ENCODE measurements at regions not wholly inside any gene's neighbourhood (a gene's known extent, or its start where the extent isn't known, plus 50 kb on each side); places are given as distances from the start of the nearest gene placed in this dataset.

DNA sequence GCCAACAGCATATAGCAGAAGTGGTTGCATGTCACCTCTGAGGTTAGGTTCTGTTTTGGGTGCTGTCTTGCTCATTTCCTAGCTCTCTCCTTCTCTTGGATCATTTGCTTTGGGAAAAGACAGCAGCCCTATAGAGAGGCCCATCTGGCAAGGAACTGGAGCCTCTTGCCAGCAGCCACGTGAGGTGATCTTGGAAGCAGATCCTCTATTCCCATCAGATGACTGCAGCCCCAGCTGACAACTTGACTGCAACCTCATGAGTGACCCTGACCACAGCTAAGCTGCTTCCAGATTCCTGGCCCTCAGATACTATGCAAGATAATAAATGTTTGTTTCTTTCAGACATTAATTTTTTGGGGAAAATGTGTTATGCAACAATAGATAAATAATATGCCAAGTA lies 213.3 kb upstream of the HS3ST4 start:
- Histone ChIP-seq H3K27me3 (no peaks in the 10 kb centered on the region), H3K4me3 (no peak overlapping the region), H3K4me1 (no peaks in the 10 kb centered on the region), H3K9me3 (no peaks in the 10 kb centered on the region), H3K36me3 (no peaks in the 10 kb centered on the region), H3K27ac (replicated peaks in 1 of 4) (no peak overlapping the region)
- no peak for DNase-seq (ENCODE audit: extremely low spot score)
- intact Hi-C loops (cut with DNase I) = no loop called here
- no peak for TF ChIP-seq EP300 (IDR thresholded peaks at IDR 0.05)
- no peak for TF ChIP-seq POLR2A (IDR thresholded peaks at IDR 0.05; ENCODE audit: low read depth)
- WGBS = 33% methylated on average over 1 of the region's 1 CpG

DNA sequence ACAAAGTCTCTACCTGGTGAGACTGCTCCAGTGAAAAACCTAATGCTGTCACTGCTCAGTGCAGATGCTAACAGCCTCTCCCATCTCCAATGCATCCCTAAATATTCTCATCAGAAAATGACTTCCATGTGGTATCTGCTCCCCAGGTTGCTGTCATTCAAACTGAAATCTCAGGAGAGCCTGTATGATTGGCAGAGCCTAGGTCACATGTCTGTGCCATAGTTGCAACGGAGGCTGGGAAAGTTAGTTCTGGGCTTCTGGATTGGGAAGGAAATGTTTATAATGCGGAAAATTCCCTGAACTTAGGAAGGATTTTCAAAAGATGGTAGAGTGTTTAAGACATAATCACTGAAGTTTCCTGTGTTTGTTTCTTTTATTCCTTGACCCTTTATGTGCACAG lies 206.4 kb upstream of the ZKSCAN2 start:
- no peak overlapping the region for H3K27ac ChIP-seq (replicated peaks in 1 of 4)
- H3K9me3 ChIP-seq = no peaks in the 10 kb centered on the region
- H3K4me3 ChIP-seq = no peak overlapping the region
- WGBS = 73% methylated on average over 2 of the region's 2 CpGs
- no peaks in the 10 kb centered on the region for H3K27me3 ChIP-seq
- DNase-seq (ENCODE audit: extremely low spot score) = no peak
- intact Hi-C loops (cut with DNase I) = no loop called here
- TF ChIP-seq, protein P1, sequence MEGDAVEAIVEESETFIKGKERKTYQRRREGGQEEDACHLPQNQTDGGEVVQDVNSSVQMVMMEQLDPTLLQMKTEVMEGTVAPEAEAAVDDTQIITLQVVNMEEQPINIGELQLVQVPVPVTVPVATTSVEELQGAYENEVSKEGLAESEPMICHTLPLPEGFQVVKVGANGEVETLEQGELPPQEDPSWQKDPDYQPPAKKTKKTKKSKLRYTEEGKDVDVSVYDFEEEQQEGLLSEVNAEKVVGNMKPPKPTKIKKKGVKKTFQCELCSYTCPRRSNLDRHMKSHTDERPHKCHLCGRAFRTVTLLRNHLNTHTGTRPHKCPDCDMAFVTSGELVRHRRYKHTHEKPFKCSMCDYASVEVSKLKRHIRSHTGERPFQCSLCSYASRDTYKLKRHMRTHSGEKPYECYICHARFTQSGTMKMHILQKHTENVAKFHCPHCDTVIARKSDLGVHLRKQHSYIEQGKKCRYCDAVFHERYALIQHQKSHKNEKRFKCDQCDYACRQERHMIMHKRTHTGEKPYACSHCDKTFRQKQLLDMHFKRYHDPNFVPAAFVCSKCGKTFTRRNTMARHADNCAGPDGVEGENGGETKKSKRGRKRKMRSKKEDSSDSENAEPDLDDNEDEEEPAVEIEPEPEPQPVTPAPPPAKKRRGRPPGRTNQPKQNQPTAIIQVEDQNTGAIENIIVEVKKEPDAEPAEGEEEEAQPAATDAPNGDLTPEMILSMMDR (IDR thresholded peaks at IDR 0.05) = no peak
- no peaks in the 10 kb centered on the region for H3K4me1 ChIP-seq
- H3K36me3 ChIP-seq = no peaks in the 10 kb centered on the region

GRCh38 chr16:25449802-25450201 lies 192.2 kb upstream of the ZKSCAN2 start:
- peaks cover 0 to 21% (median 11%) of the 10 kb centered on the region in 4 donors for H3K9me3 ChIP-seq
- DNase-seq (ENCODE audit: extremely low spot score) = no peak
- H3K27ac ChIP-seq (replicated peaks in 1 of 4) = no peak overlapping the region
- TF ChIP-seq EP300 (IDR thresholded peaks at IDR 0.05) = no peak
- no peak for TF ChIP-seq POLR2AphosphoS5 (IDR thresholded peaks at IDR 0.05)
- TF ChIP-seq POLR2A (IDR thresholded peaks at IDR 0.05; ENCODE audit: low read depth) = no peak
- TF ChIP-seq, protein P1 (IDR thresholded peaks at IDR 0.05) = no peak
- intact Hi-C loops (cut with DNase I) = no loop called here
- H3K36me3 ChIP-seq = no peaks in the 10 kb centered on the region
- no peaks in the 10 kb centered on the region for H3K27me3 ChIP-seq
- no peak overlapping the region for H3K4me3 ChIP-seq
- H3K4me1 ChIP-seq = no peaks in the 10 kb centered on the region
- 79% methylated on average over 2 of the region's 2 CpGs for WGBS

- H3K27ac ChIP-seq (replicated peaks in 1 of 4) = no peak overlapping the region
- DNase-seq (ENCODE audit: extremely low spot score) = peak; percentile 19
- H3K27me3 ChIP-seq = peaks cover 0 to 3% (median 0%) of the 10 kb centered on the region in 4 donors
- 71% methylated on average over 4 of the region's 4 CpGs for WGBS
- no peaks in the 10 kb centered on the region for H3K4me1 ChIP-seq
- H3K9me3 ChIP-seq = peaks cover 0 to 16% (median 8%) of the 10 kb centered on the region in 4 donors
- no peaks in the 10 kb centered on the region for H3K36me3 ChIP-seq
- intact Hi-C loops (cut with DNase I) = no loop called here
- TF ChIP-seq EP300 (IDR thresholded peaks at IDR 0.05) (no peak), POLR2A (IDR thresholded peaks at IDR 0.05; ENCODE audit: low read depth) (no peak), POLR2AphosphoS5 (IDR thresholded peaks at IDR 0.05) (no peak)
- TF ChIP-seq, protein P1 (IDR thresholded peaks at IDR 0.05) = no peak
- H3K4me3 ChIP-seq = no peak overlapping the region
Observed at GRCh38 chr16:25443994-25444393, 186.3 kb upstream of the ZKSCAN2 start.

DNA sequence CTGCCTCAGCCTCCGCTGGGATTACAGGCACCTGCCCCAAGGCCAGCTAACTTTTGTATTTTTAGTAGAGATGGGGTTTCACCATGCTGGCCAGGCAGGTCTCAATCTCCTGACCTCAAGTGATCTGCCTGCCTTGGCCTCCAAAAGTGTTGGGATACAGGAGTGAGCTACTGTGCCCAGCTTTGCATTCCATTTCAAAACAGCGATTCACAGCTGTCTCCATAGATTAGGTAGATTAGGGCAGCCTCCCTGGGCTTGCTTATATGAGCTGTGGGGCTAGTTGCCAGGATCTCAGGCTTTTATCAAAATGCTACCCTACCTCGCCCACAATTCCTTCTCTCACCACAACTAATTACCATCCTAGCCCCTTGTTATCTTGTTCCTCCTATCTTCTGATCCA lies 176.4 kb upstream of the ZKSCAN2 start:
- no peak overlapping the region for H3K27ac ChIP-seq (replicated peaks in 1 of 4)
- TF ChIP-seq EP300 (IDR thresholded peaks at IDR 0.05) (no peak), POLR2A (IDR thresholded peaks at IDR 0.05; ENCODE audit: low read depth) (no peak), POLR2AphosphoS5 (IDR thresholded peaks at IDR 0.05) (no peak)
- TF ChIP-seq, protein P1 (IDR thresholded peaks at IDR 0.05) = no peak
- DNase-seq (ENCODE audit: extremely low spot score) = peak; percentile 17
- no peaks in the 10 kb centered on the region for H3K4me1 ChIP-seq
- WGBS = 62% methylated on average over 3 of the region's 3 CpGs
- H3K9me3 ChIP-seq = no peaks in the 10 kb centered on the region
- intact Hi-C loops (cut with DNase I) = no loop called here
- H3K4me3 ChIP-seq = no peak overlapping the region
- H3K36me3 ChIP-seq = no peaks in the 10 kb centered on the region
- H3K27me3 ChIP-seq = no peaks in the 10 kb centered on the region
